ENCODE measurements at regions not wholly inside any gene's neighbourhood (a gene's known extent, or its start where the extent isn't known, plus 50 kb on each side); places are given as distances from the start of the nearest gene placed in this dataset.

GRCh38 chr4:14850455-14851097, 151.7 kb upstream of the CPEB2 start:
- no peaks in the 10 kb centered on the region for H3K27me3 ChIP-seq
- H3K9ac ChIP-seq: no peak overlapping the region
- DNase-seq (ENCODE audit: low spot score): no peak
- peaks cover 7% of the 10 kb centered on the region for H3K4me1 Mint-ChIP-seq
- no peaks in the 10 kb centered on the region for H3K9me3 ChIP-seq (ENCODE audit: low read depth)
- no peak overlapping the region for H3K4me3 ChIP-seq
- no peaks in the 10 kb centered on the region for H4K20me1 ChIP-seq (ENCODE audit: low read depth)
- no peak for TF ChIP-seq EZH2phosphoT487 (IDR thresholded peaks at IDR 0.05)
- TF ChIP-seq CTCF (IDR thresholded peaks at IDR 0.05): no peak
- TF ChIP-seq EZH2 (IDR thresholded peaks at IDR 0.05): no peak
- peaks cover under 1% of the 10 kb centered on the region for H3K27me3 Mint-ChIP-seq (ENCODE audit: insufficient read depth, low read depth)
- H3K27ac Mint-ChIP-seq: no peak overlapping the region
- H3K9me3 Mint-ChIP-seq: no peaks in the 10 kb centered on the region
- H3K36me3 ChIP-seq: no peaks in the 10 kb centered on the region
- H3K4me2 ChIP-seq: no peak overlapping the region
- no peaks in the 10 kb centered on the region for H3F3A ChIP-seq (ENCODE audit: low read depth)
- H3K4me3 Mint-ChIP-seq: no peak overlapping the region
- no peak overlapping the region for H2AFZ ChIP-seq (replicated peaks)
- no peaks in the 10 kb centered on the region for H3K79me2 ChIP-seq (ENCODE audit: low read depth)
- H3K4me1 ChIP-seq: no peaks in the 10 kb centered on the region
- H3K27ac ChIP-seq: no peak overlapping the region
- no peaks in the 10 kb centered on the region for H3K36me3 Mint-ChIP-seq

GRCh38 chr4:14853176-14853943, 148.9 kb upstream of the CPEB2 start:
- Histone ChIP-seq H3F3A (ENCODE audit: low read depth) (no peaks in the 10 kb centered on the region), H3K27me3 (no peaks in the 10 kb centered on the region), H3K27ac (no peak overlapping the region), H3K9me3 (ENCODE audit: low read depth) (no peaks in the 10 kb centered on the region), H2AFZ (replicated peaks) (no peak overlapping the region), H4K20me1 (ENCODE audit: low read depth) (no peaks in the 10 kb centered on the region), H3K36me3 (no peaks in the 10 kb centered on the region), H3K4me2 (no peak overlapping the region), H3K4me3 (no peak overlapping the region), H3K4me1 (no peaks in the 10 kb centered on the region), H3K9ac (no peak overlapping the region), H3K79me2 (ENCODE audit: low read depth) (no peaks in the 10 kb centered on the region)
- Mint-ChIP-seq H3K4me1 (peaks cover 5% of the 10 kb centered on the region), H3K9me3 (no peaks in the 10 kb centered on the region), H3K4me3 (no peak overlapping the region), H3K27me3 (ENCODE audit: insufficient read depth, low read depth) (peaks cover 6% of the 10 kb centered on the region), H3K36me3 (no peaks in the 10 kb centered on the region), H3K27ac (no peak overlapping the region)
- no peak for TF ChIP-seq CTCF (IDR thresholded peaks at IDR 0.05)
- no peak for TF ChIP-seq EZH2phosphoT487 (IDR thresholded peaks at IDR 0.05)
- no peak for TF ChIP-seq EZH2 (IDR thresholded peaks at IDR 0.05)
- DNase-seq (ENCODE audit: low spot score): no peak

GRCh38 chr4:14855719-14856061, 146.6 kb upstream of the CPEB2 start:
- Mint-ChIP-seq H3K9me3 (no peaks in the 10 kb centered on the region), H3K27ac (no peak overlapping the region), H3K4me1 (peaks cover 8% of the 10 kb centered on the region), H3K4me3 (no peak overlapping the region), H3K36me3 (no peaks in the 10 kb centered on the region), H3K27me3 (ENCODE audit: insufficient read depth, low read depth) (peaks cover 6% of the 10 kb centered on the region)
- Histone ChIP-seq H4K20me1 (ENCODE audit: low read depth) (no peaks in the 10 kb centered on the region), H3K36me3 (no peaks in the 10 kb centered on the region), H3K4me2 (no peak overlapping the region), H3F3A (ENCODE audit: low read depth) (no peaks in the 10 kb centered on the region), H2AFZ (replicated peaks) (no peak overlapping the region), H3K9ac (no peak overlapping the region), H3K27me3 (no peaks in the 10 kb centered on the region), H3K4me1 (no peaks in the 10 kb centered on the region), H3K9me3 (ENCODE audit: low read depth) (no peaks in the 10 kb centered on the region), H3K79me2 (ENCODE audit: low read depth) (no peaks in the 10 kb centered on the region), H3K27ac (no peak overlapping the region), H3K4me3 (no peak overlapping the region)
- TF ChIP-seq EZH2 (IDR thresholded peaks at IDR 0.05) (no peak), EZH2phosphoT487 (IDR thresholded peaks at IDR 0.05) (no peak), CTCF (IDR thresholded peaks at IDR 0.05) (no peak)
- no peak for DNase-seq (ENCODE audit: low spot score)
